ENCODE measurements at regions not wholly inside any gene's neighbourhood (a gene's known extent, or its start where the extent isn't known, plus 50 kb on each side); places are given as distances from the start of the nearest gene placed in this dataset.

DNA sequence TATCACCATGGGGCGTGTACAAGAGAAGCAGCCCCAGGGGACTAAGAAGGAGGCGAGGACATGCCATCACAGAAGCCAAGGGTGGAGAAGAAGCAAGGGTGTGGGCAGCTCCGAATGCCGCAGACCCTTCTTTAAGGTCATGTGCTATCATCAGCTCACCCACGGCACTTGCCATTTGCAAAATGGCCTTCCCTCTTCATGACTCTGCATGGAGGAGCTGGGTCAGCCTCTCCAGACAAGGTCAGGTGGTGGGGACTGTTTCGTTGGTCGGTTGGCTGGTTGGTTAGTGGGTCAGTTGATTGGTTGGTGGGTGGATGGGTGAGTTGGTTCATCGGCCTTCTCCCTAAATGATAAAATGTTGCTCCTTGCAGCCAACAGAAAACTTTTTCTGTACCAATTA lies 622.5 kb downstream of the TBC1D22A start:
- FAIRE-seq (no peak), DNase-seq (ENCODE audit: insufficient read length, low spot score) (no peak)
- no peak for TF ChIP-seq PAX5 (IDR thresholded peaks at IDR 0.05; ENCODE audit: insufficient read depth, low read length, severe bottlenecking)
- no peak for TF ChIP-seq SPI1 (IDR thresholded peaks at IDR 0.05; ENCODE audit: low read depth, low read length)
- no peak for TF ChIP-seq POLR2A (IDR thresholded peaks at IDR 0.05; ENCODE audit: low read depth, low read length)
- TF ChIP-seq POU2F2 (IDR thresholded peaks at IDR 0.05; ENCODE audit: low read depth, low read length), result no peak
- no peak for TF ChIP-seq TAF1 (IDR thresholded peaks at IDR 0.05; ENCODE audit: low read depth, low read length)
- TF ChIP-seq POLR2AphosphoS5 (IDR thresholded peaks at IDR 0.05; ENCODE audit: low read depth, low read length), result no peak

DNA sequence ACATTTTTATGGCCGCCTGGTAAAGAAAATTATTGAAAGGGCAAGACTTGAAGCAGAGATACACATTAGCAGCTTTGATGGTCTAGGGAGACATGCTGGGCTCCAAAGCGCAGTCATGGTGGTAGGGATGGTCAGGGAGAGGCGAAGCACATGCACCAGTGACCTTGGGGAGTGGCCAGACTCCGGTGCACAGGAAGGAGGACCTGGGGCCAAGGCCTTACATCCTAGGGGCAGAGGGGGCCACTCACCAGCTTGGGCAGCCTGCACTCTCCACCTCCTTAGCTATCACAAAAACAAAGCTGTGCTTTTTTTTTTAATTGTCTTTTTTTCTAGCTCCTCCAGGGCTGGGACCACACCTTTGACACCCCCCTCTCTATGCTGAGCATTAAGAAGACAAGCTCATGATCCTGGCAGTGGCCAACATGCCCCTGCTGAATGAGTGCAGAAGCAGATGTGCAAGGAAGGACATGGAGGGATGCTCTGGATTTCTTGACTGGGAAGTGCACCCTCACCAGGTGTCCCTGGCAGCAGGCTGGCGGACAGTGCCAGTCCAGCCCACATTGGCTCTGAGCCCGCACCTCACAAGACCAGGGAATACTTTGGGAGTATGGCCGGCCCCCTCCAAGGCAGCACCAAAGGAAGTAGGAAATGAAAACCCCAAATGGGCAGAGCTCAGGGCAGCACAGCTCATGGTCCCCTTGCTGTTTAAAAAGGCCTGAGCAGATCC lies 619.9 kb downstream of the TBC1D22A start:
- DNase-seq (ENCODE audit: insufficient read length, low spot score), result no peak
- TF ChIP-seq POLR2AphosphoS5 (IDR thresholded peaks at IDR 0.05; ENCODE audit: low read depth, low read length), result no peak
- TF ChIP-seq POU2F2 (IDR thresholded peaks at IDR 0.05; ENCODE audit: low read depth, low read length), result no peak
- no peak for TF ChIP-seq PAX5 (IDR thresholded peaks at IDR 0.05; ENCODE audit: insufficient read depth, low read length, severe bottlenecking)
- no peak for TF ChIP-seq POLR2A (IDR thresholded peaks at IDR 0.05; ENCODE audit: low read depth, low read length)
- no peak for TF ChIP-seq SPI1 (IDR thresholded peaks at IDR 0.05; ENCODE audit: low read depth, low read length)
- no peak for TF ChIP-seq TAF1 (IDR thresholded peaks at IDR 0.05; ENCODE audit: low read depth, low read length)
- no peak for FAIRE-seq

GRCh38 chr22:47381240-47381639 lies 618.8 kb downstream of the TBC1D22A start:
- DNase-seq (ENCODE audit: insufficient read length, low spot score) (no peak), FAIRE-seq (no peak)
- TF ChIP-seq SPI1 (IDR thresholded peaks at IDR 0.05; ENCODE audit: low read depth, low read length) (no peak), POLR2A (IDR thresholded peaks at IDR 0.05; ENCODE audit: low read depth, low read length) (no peak), TAF1 (IDR thresholded peaks at IDR 0.05; ENCODE audit: low read depth, low read length) (no peak), POU2F2 (IDR thresholded peaks at IDR 0.05; ENCODE audit: low read depth, low read length) (no peak), POLR2AphosphoS5 (IDR thresholded peaks at IDR 0.05; ENCODE audit: low read depth, low read length) (no peak), PAX5 (IDR thresholded peaks at IDR 0.05; ENCODE audit: insufficient read depth, low read length, severe bottlenecking) (no peak)

DNA sequence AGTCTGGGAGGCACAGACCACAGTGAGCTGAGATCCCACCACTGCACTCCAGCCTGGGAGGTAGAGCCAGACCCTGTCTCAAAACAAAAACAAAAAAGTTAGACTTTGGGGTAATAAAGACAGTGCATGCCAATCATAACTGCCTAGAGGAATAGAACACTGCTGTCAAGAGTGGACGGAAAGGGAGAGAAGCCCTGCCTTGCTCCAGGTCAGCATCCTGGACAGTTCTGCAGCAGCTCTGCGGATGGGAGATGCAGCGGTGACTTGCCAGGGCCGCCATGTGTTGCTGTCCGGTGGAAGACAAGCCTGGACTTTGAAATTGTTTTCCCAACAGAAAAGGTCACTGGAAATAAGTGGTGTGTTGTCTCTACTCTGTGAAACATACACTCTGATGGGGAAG lies 618.2 kb downstream of the TBC1D22A start:
- TF ChIP-seq POU2F2 (IDR thresholded peaks at IDR 0.05; ENCODE audit: low read depth, low read length), result no peak
- TF ChIP-seq SPI1 (IDR thresholded peaks at IDR 0.05; ENCODE audit: low read depth, low read length), result no peak
- TF ChIP-seq POLR2A (IDR thresholded peaks at IDR 0.05; ENCODE audit: low read depth, low read length), result no peak
- TF ChIP-seq POLR2AphosphoS5 (IDR thresholded peaks at IDR 0.05; ENCODE audit: low read depth, low read length), result no peak
- no peak for TF ChIP-seq TAF1 (IDR thresholded peaks at IDR 0.05; ENCODE audit: low read depth, low read length)
- no peak for TF ChIP-seq PAX5 (IDR thresholded peaks at IDR 0.05; ENCODE audit: insufficient read depth, low read length, severe bottlenecking)
- FAIRE-seq (no peak), DNase-seq (ENCODE audit: insufficient read length, low spot score) (no peak)

- FAIRE-seq, result no peak
- TF ChIP-seq SPI1 (IDR thresholded peaks at IDR 0.05; ENCODE audit: low read depth, low read length) (no peak), TAF1 (IDR thresholded peaks at IDR 0.05; ENCODE audit: low read depth, low read length) (no peak), PAX5 (IDR thresholded peaks at IDR 0.05; ENCODE audit: insufficient read depth, low read length, severe bottlenecking) (no peak), POU2F2 (IDR thresholded peaks at IDR 0.05; ENCODE audit: low read depth, low read length) (no peak), POLR2A (IDR thresholded peaks at IDR 0.05; ENCODE audit: low read depth, low read length) (no peak), POLR2AphosphoS5 (IDR thresholded peaks at IDR 0.05; ENCODE audit: low read depth, low read length) (no peak)
- no peak for DNase-seq (ENCODE audit: insufficient read length, low spot score)
These were observed 616.6 kb downstream of the TBC1D22A start for GRCh38 chr22:47379037-47379436.

GRCh38 chr22:47377926-47378560 lies 615.6 kb downstream of the TBC1D22A start:
- no peak for DNase-seq (ENCODE audit: insufficient read length, low spot score)
- no peak for TF ChIP-seq SPI1 (IDR thresholded peaks at IDR 0.05; ENCODE audit: low read depth, low read length)
- TF ChIP-seq PAX5 (IDR thresholded peaks at IDR 0.05; ENCODE audit: insufficient read depth, low read length, severe bottlenecking), result no peak
- TF ChIP-seq POLR2A (IDR thresholded peaks at IDR 0.05; ENCODE audit: low read depth, low read length), result no peak
- TF ChIP-seq POU2F2 (IDR thresholded peaks at IDR 0.05; ENCODE audit: low read depth, low read length), result no peak
- no peak for TF ChIP-seq POLR2AphosphoS5 (IDR thresholded peaks at IDR 0.05; ENCODE audit: low read depth, low read length)
- TF ChIP-seq TAF1 (IDR thresholded peaks at IDR 0.05; ENCODE audit: low read depth, low read length), result no peak

GRCh38 chr22:47376901-47377505 lies 614.6 kb downstream of the TBC1D22A start:
- no peak for DNase-seq (ENCODE audit: insufficient read length, low spot score)
- TF ChIP-seq POLR2AphosphoS5 (IDR thresholded peaks at IDR 0.05; ENCODE audit: low read depth, low read length) (no peak), PAX5 (IDR thresholded peaks at IDR 0.05; ENCODE audit: insufficient read depth, low read length, severe bottlenecking) (no peak)
- no peak for FAIRE-seq

More at GRCh38 chr22:47377926-47378560, 615.6 kb downstream of the TBC1D22A start:
- FAIRE-seq, result no peak

- no peak for DNase-seq (ENCODE audit: insufficient read length, low spot score)
- no peak for FAIRE-seq
- TF ChIP-seq POU2F2 (IDR thresholded peaks at IDR 0.05; ENCODE audit: low read depth, low read length) (no peak), TAF1 (IDR thresholded peaks at IDR 0.05; ENCODE audit: low read depth, low read length) (no peak), POLR2AphosphoS5 (IDR thresholded peaks at IDR 0.05; ENCODE audit: low read depth, low read length) (no peak), PAX5 (IDR thresholded peaks at IDR 0.05; ENCODE audit: insufficient read depth, low read length, severe bottlenecking) (no peak), SPI1 (IDR thresholded peaks at IDR 0.05; ENCODE audit: low read depth, low read length) (no peak), POLR2A (IDR thresholded peaks at IDR 0.05; ENCODE audit: low read depth, low read length) (no peak)
These were observed 613.9 kb downstream of the TBC1D22A start for GRCh38 chr22:47376322-47376700.

- TF ChIP-seq SPI1 (IDR thresholded peaks at IDR 0.05; ENCODE audit: low read depth, low read length) (no peak), TAF1 (IDR thresholded peaks at IDR 0.05; ENCODE audit: low read depth, low read length) (no peak)
- FAIRE-seq (no peak), DNase-seq (ENCODE audit: insufficient read length, low spot score) (no peak)
These were observed 613.3 kb downstream of the TBC1D22A start for GRCh38 chr22:47375621-47376321.

All from GM12891 (cell line).